RWPE1 (cell line): ENCODE measurements at regions not wholly inside any gene's neighbourhood (a gene's known extent, or its start where the extent isn't known, plus 50 kb on each side); places are given as distances from the start of the nearest gene placed in this dataset.

Source experiments
- CTCF ChIA-PET: fragments of 350-600 bp; sonication (Branson Sonifier 250); formaldehyde crosslinking; extraction: SDS; loops from one replicate; lab custom pipeline; 2021; lab: Yijun Ruan, JAX
- POLR2A ChIA-PET: fragments of 400-600 bp; formaldehyde crosslinking; extraction: SDS; loops from one replicate; lab custom pipeline; 2020; ENCODE audit warnings: antibody characterized with exemption; ENCODE audit not compliant: low non-redundant PET; lab: Yijun Ruan, JAX
- DNase-seq: peaks from one replicate; pipeline ENCODE4 v3.0.0; 2012; ENCODE audit warnings: low spot score
- H3K27ac ChIP-seq: fragments of 450-650 bp; 2 replicates; pipeline ENCODE4 v1.5.1; 2017
- CTCF ChIP-seq: fragments of 450-650 bp; conservative IDR thresholded peaks from 2 replicates; pipeline ENCODE4 v1.5.1; 2017; ENCODE audit warnings: low read depth, mild to moderate bottlenecking

GRCh38 chr4:26044983-26045382 lies 131.0 kb downstream of the SMIM20 start:
- ChIA-PET CTCF (no interaction called here), POLR2A (no interaction called here)
- no peak for TF ChIP-seq CTCF

GRCh38 chr4:26047795-26048194 lies 133.8 kb downstream of the SMIM20 start:
- ChIA-PET POLR2A (no interaction called here), CTCF (no interaction called here)
- TF ChIP-seq CTCF: no peak
- no peak overlapping the region; the same call in 1 of the 2 replicates for H3K27ac ChIP-seq
- no peak for DNase-seq

More at GRCh38 chr4:26044983-26045382, 131.0 kb downstream of the SMIM20 start:
- DNase-seq: no peak
- H3K27ac ChIP-seq: no peak overlapping the region

DNA sequence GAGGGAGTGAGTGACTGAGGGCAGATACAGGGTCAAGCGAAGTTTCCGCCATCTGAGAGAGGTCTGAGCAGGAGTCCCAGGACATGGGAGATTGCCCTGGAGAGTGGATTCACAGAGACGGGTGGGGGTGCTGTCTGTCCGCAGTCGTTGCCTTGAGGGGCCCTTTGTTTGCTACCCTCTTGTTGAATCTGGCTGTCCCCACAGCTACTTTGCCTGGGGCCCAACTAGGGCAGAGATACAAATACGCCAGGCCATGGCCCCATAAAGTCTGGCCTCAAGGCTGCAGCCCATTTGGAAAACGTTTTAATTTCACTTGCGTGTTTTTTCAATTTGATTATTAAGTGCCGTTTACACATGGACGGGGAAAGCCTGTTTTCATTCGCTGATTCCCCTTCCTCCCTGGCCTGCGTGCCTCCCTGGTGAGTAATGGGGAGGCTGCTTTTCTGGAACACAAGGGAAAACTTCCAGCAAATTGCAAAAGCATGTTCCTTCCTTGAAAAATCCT lies 134.4 kb downstream of the SMIM20 start:
- no peak for TF ChIP-seq CTCF
- peak; percentile 83 for DNase-seq
- ChIA-PET POLR2A (no interaction called here), CTCF (no interaction called here)
- H3K27ac ChIP-seq: peak overlapping the region; percentile 69

DNA sequence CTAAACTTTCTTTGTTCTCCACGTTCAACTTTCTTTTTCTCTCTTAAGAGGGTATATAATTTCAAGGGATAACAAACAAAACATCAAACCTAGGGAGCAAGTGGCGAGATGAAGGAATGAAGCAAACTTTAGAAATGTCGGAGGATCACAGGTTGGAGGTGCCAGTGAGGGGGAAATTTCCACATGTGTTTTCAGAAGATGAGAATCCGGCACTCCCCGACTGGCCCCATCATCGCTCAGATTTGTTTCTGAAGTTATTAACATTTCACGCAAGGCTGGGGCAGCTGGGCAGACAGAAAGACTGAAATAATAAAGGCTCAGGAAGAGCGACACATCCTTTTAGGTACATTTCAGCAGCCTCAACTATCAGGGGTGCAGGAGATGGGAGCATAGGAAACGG lies 134.9 kb downstream of the SMIM20 start:
- ChIA-PET POLR2A (no interaction called here), CTCF (no interaction called here)
- TF ChIP-seq CTCF: no peak
- peak overlapping the region; percentile 21; the same call in 1 of the 2 replicates for H3K27ac ChIP-seq
- DNase-seq: no peak

DNA sequence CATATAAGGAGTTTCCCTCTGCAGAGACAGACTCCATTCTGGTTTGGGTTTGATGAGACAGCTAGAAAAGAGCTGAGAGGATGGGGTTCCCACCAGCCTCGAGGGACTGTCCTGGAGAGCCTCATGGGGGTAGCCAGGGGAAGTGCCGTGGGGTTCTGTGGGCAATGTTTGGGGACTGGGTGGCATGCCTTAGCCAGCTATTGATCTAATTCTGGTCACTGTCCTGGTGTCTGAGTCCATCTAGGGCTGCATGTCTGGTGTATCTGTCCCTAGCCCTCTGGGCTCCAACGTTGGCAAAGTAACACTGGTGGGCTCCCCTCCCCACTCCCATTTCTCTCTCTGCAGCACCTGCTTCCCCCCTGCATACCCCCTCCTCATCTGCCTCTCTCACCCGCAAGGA lies 135.4 kb downstream of the SMIM20 start:
- ChIA-PET POLR2A (no interaction called here), CTCF (no interaction called here)
- no peak for TF ChIP-seq CTCF

DNA sequence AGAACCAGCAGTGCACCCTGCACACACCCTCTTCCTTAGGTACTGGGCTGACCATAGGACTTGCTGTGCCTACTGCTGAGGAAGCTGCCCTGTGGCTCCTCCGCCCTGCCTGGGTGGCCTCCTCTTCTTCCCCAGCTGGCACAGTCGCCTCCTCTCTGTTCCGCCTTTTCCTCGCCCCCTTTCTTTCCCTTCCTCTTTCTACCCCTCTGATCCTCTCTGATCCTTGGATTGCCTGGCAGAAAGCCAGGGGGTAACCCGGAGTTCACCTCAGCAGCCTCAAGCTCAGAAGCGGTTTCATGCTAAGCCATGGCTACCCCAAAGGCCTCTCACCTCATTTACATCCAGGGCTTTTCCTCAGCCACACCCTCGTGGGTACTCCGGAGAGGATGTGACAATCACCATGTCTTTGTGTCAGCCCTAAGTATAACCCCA lies 136.2 kb downstream of the SMIM20 start:
- no peak overlapping the region for H3K27ac ChIP-seq
- ChIA-PET CTCF (no interaction called here), POLR2A (no interaction called here)
- TF ChIP-seq CTCF: no peak
- DNase-seq: no peak

More for the DNA sequence above, 135.4 kb downstream of the SMIM20 start:
- H3K27ac ChIP-seq: no peak overlapping the region; the same call in 1 of the 2 replicates
- DNase-seq: no peak
